Thyroid gland (tissue), 4 donors: ENCODE measurements at regions not wholly inside any gene's neighbourhood (a gene's known extent, or its start where the extent isn't known, plus 50 kb on each side); places are given as distances from the start of the nearest gene placed in this dataset.

Experiments
- DNase-seq, 2 donors: peaks; one replicate each; pipeline ENCODE4 v3.0.0-alpha.2; 2019
- H3K27ac ChIP-seq, 3 donors: fragments of 200-600 bp; sonication (generic); 1 replicate in 2 of 3; 2 replicates in 1 of 3; pipeline ENCODE4 v1.5.1; 2016 to 2019; ENCODE audit warnings: mild to moderate bottlenecking in 1 of 3, moderate library complexity in 1 of 3
- H3K27me3 ChIP-seq: fragments of 200-600 bp; sonication (generic); one replicate; pipeline ENCODE4 v1.5.1; 2019
- H3K36me3 ChIP-seq, 2 donors: fragments of 200-600 bp; sonication (generic); one replicate each; pipeline ENCODE4 v1.5.1; 2016 to 2019
- H3K4me1 ChIP-seq, 2 donors: fragments of 200-600 bp; sonication (generic); one replicate each; pipeline ENCODE4 v1.5.1; 2017 to 2019
- H3K4me3 ChIP-seq, 3 donors: fragments of 200-600 bp; sonication (generic); replicated peaks in 1 of 3; 1 replicate in 2 of 3; 2 replicates in 1 of 3; pipeline ENCODE4 v1.5.1; 2016; ENCODE audit warnings: mild to moderate bottlenecking in 1 of 3
- H3K9me3 ChIP-seq: fragments of 200-600 bp; sonication (generic); one replicate; pipeline ENCODE4 v1.5.1; 2017
- POLR2A ChIP-seq, 2 donors: fragments of 450-650 bp; IDR thresholded peaks; one replicate each; pipeline ENCODE4 v1.6.1; 2017; ENCODE audit warnings: antibody characterized with exemption in 2 of 2, mild to moderate bottlenecking in 2 of 2, moderate library complexity in 1 of 2
- WGBS, 2 donors: methylation state at CpG; one replicate each; pipeline ENCODE4 v1.1.5; 2017; 5-methylcytosine and 5-hydroxymethylcytosine counted together
- intact Hi-C: fragments of 100-400 bp; cut with DNase I; formaldehyde crosslinking; loops from one replicate; pipeline ENCODE4 v1.15.1; 2023
- TF ChIP-seq, protein P1 (sequence below), 6 experiments: fragments of 200-600 bp in 3 of 6; fragments of 450-650 bp in 3 of 6; sonication (generic) in 3 of 6; IDR thresholded peaks; one replicate each; pipeline ENCODE4 v1.5.1; 2016 to 2019; ENCODE audit warnings: antibody characterized with exemption in 6 of 6, mild to moderate bottlenecking in 2 of 6, inconsistent platforms in 1 of 6, moderate library complexity in 1 of 6

- H3K27ac ChIP-seq, result no peak overlapping the region
- H3K36me3 ChIP-seq, result no peaks in the 10 kb centered on the region
- intact Hi-C loops, result no loop called here
- H3K4me1 ChIP-seq, result no peaks in the 10 kb centered on the region
- 54 to 55% methylated on average over 4 of the region's 4 CpGs for WGBS, 2 donors
- TF ChIP-seq, protein P1, sequence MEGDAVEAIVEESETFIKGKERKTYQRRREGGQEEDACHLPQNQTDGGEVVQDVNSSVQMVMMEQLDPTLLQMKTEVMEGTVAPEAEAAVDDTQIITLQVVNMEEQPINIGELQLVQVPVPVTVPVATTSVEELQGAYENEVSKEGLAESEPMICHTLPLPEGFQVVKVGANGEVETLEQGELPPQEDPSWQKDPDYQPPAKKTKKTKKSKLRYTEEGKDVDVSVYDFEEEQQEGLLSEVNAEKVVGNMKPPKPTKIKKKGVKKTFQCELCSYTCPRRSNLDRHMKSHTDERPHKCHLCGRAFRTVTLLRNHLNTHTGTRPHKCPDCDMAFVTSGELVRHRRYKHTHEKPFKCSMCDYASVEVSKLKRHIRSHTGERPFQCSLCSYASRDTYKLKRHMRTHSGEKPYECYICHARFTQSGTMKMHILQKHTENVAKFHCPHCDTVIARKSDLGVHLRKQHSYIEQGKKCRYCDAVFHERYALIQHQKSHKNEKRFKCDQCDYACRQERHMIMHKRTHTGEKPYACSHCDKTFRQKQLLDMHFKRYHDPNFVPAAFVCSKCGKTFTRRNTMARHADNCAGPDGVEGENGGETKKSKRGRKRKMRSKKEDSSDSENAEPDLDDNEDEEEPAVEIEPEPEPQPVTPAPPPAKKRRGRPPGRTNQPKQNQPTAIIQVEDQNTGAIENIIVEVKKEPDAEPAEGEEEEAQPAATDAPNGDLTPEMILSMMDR (IDR thresholded peaks at IDR 0.05), result no peak
- TF ChIP-seq POLR2A (IDR thresholded peaks at IDR 0.05), result no peak
- no peak overlapping the region for H3K4me3 ChIP-seq
- H3K27me3 ChIP-seq, result no peaks in the 10 kb centered on the region
- H3K9me3 ChIP-seq, result no peaks in the 10 kb centered on the region
- peak; percentile 23 to 28 for DNase-seq
Observed at GRCh38 chr9:107644733-107645463, 155.3 kb upstream of the KLF4 start.

GRCh38 chr9:107639426-107639825, 149.9 kb upstream of the KLF4 start:
- TF ChIP-seq POLR2A (IDR thresholded peaks at IDR 0.05), result no peak
- TF ChIP-seq, protein P1 (IDR thresholded peaks at IDR 0.05), result no peak
- Histone ChIP-seq H3K4me1 (peaks cover 11% of the 10 kb centered on the region in 2 donors), H3K4me3 (no peak overlapping the region), H3K9me3 (no peaks in the 10 kb centered on the region), H3K27me3 (no peaks in the 10 kb centered on the region), H3K36me3 (no peaks in the 10 kb centered on the region), H3K27ac (no peak overlapping the region)
- WGBS, 2 donors, result 92% methylated on average over 4 of the region's 4 CpGs
- intact Hi-C loops, result no loop called here
- DNase-seq, result no peak

DNA sequence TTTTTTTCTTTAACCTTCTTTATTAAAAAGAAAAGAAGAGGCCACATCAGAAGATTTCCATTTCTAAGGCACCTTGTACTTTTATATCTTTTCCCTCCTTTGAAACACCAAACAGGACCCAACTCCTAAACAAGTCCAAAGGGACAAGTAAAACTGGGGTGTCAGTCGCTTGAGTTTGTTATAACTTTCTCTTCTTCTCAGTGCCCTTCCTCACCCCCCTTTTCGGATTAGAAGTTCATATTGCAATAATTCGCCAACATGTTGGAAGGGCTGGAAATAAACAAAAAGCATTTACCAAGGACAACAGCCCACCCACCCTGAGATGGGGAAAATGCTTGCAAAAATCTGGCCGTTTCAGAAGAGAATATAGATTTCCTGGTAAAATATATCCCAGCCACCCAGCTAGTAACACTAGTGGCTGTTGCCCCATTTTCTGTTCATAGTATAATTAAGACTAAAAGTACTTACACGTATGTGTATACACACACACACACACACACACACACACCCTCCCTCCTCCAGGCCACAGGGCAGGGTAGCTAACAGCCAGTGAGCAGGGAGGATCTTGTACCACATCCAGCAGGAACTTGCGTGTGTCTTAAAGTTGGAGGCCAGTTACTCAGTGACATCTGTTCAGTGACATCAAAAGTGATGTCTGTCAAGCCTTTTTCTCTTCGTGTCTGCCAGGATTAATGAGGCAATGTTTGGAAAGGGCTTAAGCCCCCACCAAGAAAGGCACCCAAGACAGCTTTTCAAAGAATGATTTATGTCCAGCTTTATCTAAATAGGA, 149.1 kb upstream of the KLF4 start:
- H3K27ac ChIP-seq, result peak overlapping the region; percentile 75 to 92 (median 84)
- TF ChIP-seq, protein P1 (IDR thresholded peaks at IDR 0.05), result no peak
- TF ChIP-seq POLR2A (IDR thresholded peaks at IDR 0.05), result no peak
- WGBS, 2 donors, result 48 to 57% methylated on average over 7 of the region's 7 CpGs
- peak overlapping the region in 2 of 3 donors; percentile 8 to 37 for H3K4me3 ChIP-seq
- no peaks in the 10 kb centered on the region for H3K27me3 ChIP-seq
- H3K4me1 ChIP-seq, result peaks cover 11% of the 10 kb centered on the region in 2 donors
- peak in 1 of 2 donors; percentile 8 for DNase-seq
- H3K9me3 ChIP-seq, result no peaks in the 10 kb centered on the region
- no peaks in the 10 kb centered on the region for H3K36me3 ChIP-seq
- intact Hi-C loops, result no loop called here

DNA sequence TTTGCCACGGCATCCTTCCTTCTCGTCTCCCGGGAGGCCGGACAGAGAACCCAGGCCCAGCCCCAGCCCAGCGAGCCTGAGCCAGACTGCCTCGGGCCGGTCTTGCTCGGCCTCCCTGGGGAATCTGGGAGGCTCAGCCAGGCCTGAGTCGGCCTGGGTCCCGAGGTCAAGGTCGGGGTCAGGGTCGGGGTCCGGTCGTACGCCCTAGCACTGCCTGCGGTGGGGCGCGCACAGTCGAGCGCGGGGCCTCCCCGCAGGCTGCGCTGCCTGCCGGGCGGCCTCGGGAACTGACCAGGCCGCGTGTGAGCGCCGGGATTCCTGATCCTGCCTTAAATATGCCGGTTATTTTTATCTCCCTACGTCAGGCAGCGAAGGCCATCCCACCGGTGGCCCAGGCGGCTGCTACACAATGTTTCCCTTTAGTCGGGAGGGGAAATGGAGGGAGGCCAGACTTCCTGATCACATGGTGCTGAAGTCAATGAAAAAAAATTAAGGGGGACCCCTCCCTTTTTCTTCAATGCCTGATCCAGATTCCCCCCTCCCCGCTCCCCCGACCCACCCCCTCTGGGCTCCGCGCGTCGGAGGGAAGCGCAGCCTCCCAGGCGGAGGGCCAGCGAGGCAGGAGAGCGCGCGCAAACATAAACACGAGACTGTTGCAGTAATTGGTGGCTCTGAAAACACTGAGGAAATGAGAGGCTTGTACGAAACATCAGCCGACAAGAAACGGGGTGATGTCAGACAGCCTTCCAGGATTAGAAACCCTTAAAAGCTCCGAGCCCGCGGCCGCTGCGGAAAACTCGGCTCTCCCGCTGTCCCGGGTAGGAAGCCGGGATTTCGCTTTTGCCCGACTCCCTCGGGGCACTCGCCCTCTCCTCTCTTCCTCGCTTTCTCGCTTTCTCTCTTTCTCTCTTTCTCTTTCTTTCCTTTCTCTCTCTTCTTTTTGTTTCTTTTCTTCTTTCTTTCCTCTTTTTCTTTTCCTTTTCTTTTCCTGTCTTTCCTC, 148.2 kb upstream of the KLF4 start:
- Histone ChIP-seq H3K27ac (peak overlapping the region; percentile 75 to 92 (median 84)), H3K4me1 (peaks cover 11% of the 10 kb centered on the region in 2 donors), H3K4me3 (peak overlapping the region in 2 of 3 donors; percentile 8 to 37), H3K36me3 (no peaks in the 10 kb centered on the region), H3K9me3 (no peaks in the 10 kb centered on the region), H3K27me3 (no peaks in the 10 kb centered on the region)
- 6 to 12% methylated on average over 30 to 66 of the region's 67 CpGs for WGBS, 2 donors
- peak; percentile 72 to 73 for DNase-seq
- intact Hi-C loops, result no loop called here
- TF ChIP-seq, protein P1 (IDR thresholded peaks at IDR 0.05), result peak in 2 of 6 experiments; percentile 6 to 13
- TF ChIP-seq POLR2A (IDR thresholded peaks at IDR 0.05), result peak in 1 of 2 donors; percentile 66
